ENCODE measurements at regions not wholly inside any gene's neighbourhood (a gene's known extent, or its start where the extent isn't known, plus 50 kb on each side); places are given as distances from the start of the nearest gene placed in this dataset.

- TF ChIP-seq ZNF326 (CRISPR knock-in tag; IDR thresholded peaks at IDR 0.05; ENCODE audit: borderline replicate concordance) = no peak
- TF ChIP-seq MYNN (CRISPR knock-in tag; IDR thresholded peaks at IDR 0.05; ENCODE audit: low read depth) = no peak
- TF ChIP-seq ZNF274 (CRISPR knock-in tag; IDR thresholded peaks at IDR 0.05) = no peak
- no peak for TF ChIP-seq POLR2A (IDR thresholded peaks at IDR 0.05; ENCODE audit: insufficient read depth in 1 of 2, low read depth in 2 of 2, low read length in 2 of 2)
Measured at GRCh38 chr21:15254111-15254510, 189.3 kb upstream of the NRIP1 start.
